ENCODE measurements at regions not wholly inside any gene's neighbourhood (a gene's known extent, or its start where the extent isn't known, plus 50 kb on each side); places are given as distances from the start of the nearest gene placed in this dataset.
"Not testable (repeated sequence)": the region's sequence is repeated elsewhere in the genome, so short reads cannot be mapped to it uniquely, and the experiment has no call there.

DNA sequence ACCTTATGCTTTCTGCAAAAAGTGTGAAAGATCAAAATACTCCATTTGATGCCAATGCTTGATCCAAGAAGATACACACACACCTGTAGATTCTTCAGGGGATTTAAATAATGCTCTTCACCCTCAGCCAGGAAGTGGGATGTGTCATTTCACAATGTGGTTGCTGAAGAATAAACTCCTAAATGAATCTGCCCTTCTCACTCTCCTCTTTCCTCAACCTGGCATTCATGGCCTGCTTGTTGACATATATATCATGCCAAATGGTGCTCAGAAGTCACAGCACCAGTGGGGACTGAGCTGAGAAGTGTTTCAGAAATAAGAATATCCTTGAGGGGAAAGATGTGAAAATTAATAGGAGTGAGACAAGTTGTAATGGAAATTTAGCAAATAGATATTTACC, 146.6 kb upstream of the ARHGEF26 start:
- DNase-seq (ENCODE audit: low spot score), result no peak

DNA sequence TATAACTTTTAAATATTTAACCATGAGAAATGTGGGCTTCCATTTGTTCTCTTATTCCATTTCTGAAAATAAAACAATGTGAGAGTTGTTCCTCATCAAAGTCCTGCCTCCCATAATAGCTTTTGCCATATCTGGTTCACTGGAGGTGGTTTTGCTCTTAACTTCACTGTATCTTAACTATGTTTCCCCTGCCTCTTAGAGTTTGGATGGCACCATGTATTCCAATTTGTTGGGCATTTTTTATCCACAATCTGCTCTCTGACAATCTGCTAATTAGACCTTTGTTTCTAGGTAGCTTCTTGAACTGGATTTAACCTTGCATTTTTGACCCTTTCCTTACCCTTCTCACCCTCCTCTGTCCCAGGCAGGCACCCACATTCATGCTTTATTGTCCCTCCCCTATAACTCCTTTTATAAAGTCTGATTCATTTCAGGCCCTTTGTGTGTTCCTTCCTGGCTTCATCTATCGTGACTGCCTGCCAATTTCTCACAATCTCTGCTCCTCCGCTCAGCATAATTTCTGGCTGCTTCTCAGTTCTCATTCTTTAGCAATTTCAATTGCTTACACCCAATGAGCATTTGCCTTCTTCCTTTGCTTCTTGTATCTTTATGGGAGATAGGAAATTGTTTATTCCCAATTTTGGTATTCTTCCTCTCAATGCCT, 144.2 kb upstream of the ARHGEF26 start:
- no peak for DNase-seq (ENCODE audit: low spot score)

GRCh38 chr3:153978006-153978405, 143.2 kb upstream of the ARHGEF26 start:
- no peak for DNase-seq (ENCODE audit: low spot score)

DNA sequence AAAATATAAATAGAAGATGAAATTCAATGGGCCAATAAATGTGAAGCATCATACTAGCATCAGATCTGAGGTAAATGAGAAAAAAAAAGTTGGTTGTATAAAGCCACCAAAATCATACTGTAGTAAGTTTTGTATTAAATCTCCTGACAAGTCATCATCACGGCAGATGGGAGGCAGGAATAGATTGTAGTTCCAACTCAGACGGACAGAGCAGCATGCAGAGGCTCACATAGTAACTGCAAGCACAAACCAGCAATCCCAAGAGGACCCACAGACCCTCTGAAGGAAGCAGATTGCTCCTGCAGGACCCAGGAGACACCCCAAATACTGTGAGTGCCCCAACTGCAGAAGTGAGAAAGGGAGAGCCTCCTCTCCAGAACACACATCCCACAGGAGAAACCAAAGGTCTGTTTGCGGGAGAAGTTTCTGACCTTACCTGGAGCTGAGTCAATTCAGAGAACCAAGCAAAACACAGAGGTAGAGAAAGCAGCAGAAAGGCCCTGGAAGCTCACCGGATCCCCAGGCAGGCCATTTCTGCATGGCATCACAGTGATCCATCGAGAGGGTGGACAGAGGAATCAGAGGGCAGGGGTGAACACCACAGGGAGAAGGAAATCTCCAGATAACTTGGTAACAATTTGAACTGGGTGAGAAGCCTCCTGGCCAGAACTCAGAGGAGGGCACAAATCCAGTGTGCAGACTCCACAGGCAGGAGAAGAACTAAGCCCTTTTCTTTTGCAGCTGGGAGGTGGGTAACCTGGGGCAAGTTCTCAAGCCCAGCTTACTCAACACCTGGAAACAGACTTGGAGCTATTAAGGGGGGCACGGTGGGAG, 141.6 kb upstream of the ARHGEF26 start:
- no peak for DNase-seq (ENCODE audit: low spot score)

DNA sequence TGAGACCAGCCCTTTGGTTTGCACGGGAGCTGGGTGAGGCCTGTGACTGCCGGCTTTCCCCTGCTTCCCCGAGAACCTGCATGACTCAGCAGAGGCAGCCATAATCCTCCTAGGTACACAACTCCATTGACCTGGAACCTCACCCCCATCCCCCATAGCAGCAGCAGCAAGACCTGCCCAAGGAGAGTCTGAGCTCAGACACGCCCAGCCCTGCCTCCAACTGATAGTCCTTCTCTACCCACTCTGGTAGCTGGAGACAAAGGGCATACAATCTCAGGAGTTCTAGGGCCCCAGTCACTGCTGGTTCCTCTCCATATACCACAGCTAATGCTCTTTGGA, 141.0 kb upstream of the ARHGEF26 start:
- no peak for DNase-seq (ENCODE audit: low spot score)

GRCh38 chr3:153997364-153997763, 123.8 kb upstream of the ARHGEF26 start:
- DNase-seq (ENCODE audit: low spot score), result not testable (repeated sequence)

GRCh38 chr3:154003649-154004048, 117.5 kb upstream of the ARHGEF26 start:
- no peak for DNase-seq (ENCODE audit: low spot score)

DNA sequence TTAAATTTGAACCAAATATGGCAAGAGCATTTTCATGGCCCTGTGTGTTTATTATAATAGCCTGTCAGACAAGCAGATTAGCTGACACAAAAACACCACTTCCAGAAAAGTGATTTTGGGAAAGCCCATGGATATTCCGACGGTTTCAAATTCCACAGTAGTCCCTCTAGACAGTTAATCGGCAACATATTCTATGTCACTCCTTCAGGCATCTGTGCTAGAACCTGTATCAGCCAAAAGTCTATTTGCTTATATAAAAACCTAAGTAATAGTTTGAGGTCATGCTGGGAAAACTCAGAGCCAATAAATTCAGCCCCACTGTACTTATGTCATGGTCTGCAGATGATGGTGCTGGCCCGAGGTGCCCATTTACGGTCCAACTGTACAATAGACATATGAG, 110.2 kb upstream of the ARHGEF26 start:
- DNase-seq (ENCODE audit: low spot score), result no peak

- DNase-seq (ENCODE audit: low spot score), result no peak
These were observed 107.5 kb upstream of the ARHGEF26 start for GRCh38 chr3:154013736-154014135.

- no peak for DNase-seq (ENCODE audit: low spot score)
These were observed 105.9 kb upstream of the ARHGEF26 start for GRCh38 chr3:154015307-154015706.

GRCh38 chr3:154018100-154018696, 103.0 kb upstream of the ARHGEF26 start:
- no peak for DNase-seq (ENCODE audit: low spot score)

GRCh38 chr3:154022606-154023005, 98.6 kb upstream of the ARHGEF26 start:
- DNase-seq (ENCODE audit: low spot score), result no peak

- DNase-seq (ENCODE audit: low spot score), result no peak
These were observed 98.0 kb upstream of the ARHGEF26 start for GRCh38 chr3:154023148-154023547.

DNA sequence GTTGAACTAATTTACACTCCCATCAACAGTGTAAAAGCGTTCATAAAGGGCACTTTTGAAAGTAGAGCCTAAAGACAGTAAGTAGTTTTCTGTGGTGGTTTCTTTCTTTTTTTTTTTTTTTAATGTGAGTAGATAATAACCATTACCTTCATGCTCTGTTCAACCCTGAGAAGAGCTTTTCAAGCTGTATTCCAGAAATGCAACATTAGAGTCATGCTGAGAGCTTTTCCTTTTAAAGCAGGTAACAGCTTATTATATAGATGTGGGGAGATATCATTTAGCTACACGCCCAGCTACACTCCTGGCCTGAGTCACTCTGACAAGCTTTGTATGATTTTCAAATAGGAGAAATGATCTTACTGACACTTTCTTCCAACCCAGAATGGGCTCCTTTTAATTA, 96.2 kb upstream of the ARHGEF26 start:
- no peak for DNase-seq (ENCODE audit: low spot score)

DNA sequence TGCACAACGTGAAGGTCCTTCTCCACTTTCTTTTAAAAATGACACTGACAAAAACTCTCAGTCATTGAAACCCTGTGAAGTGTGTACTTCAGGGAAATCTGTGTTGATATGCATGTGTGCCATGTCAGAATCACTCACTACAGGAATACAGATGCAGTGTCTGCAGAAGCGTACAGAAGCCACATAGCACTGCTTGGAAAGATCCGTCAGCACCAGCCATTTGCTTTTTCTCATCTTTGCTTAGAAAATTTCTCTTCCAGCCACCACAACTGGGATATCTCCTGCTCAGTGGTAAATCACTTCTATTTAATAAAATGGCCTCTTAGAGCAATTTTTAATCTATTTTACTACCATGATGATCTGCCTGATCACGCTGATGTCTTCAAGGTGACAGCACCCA, 91.3 kb upstream of the ARHGEF26 start:
- DNase-seq (ENCODE audit: low spot score), result no peak

GRCh38 chr3:154034797-154035330, 86.3 kb upstream of the ARHGEF26 start:
- DNase-seq (ENCODE audit: low spot score), result no peak

GRCh38 chr3:154040283-154040682, 80.9 kb upstream of the ARHGEF26 start:
- DNase-seq (ENCODE audit: low spot score), result no peak

DNA sequence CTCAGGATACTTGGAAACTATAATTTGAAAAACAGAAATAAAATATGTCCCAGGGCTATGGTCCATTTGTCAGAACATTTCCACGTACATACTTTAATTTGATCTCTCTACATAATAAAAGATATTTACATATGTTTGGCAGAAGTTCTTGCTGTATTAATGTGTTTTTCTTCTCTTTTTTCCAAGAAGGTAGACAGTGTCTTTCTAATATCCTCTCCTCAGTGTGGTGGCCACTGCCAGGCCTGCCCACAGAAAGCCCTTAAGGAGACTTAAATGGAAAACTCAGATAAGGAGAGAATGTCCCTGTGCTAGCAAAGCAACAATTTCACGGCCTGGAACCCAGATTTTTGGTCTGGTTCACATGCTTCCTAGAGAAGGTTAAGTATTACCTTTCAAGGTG, 76.5 kb upstream of the ARHGEF26 start:
- no peak for DNase-seq (ENCODE audit: low spot score)

GRCh38 chr3:154050216-154050615, 71.0 kb upstream of the ARHGEF26 start:
- DNase-seq (ENCODE audit: low spot score), result no peak

DNA sequence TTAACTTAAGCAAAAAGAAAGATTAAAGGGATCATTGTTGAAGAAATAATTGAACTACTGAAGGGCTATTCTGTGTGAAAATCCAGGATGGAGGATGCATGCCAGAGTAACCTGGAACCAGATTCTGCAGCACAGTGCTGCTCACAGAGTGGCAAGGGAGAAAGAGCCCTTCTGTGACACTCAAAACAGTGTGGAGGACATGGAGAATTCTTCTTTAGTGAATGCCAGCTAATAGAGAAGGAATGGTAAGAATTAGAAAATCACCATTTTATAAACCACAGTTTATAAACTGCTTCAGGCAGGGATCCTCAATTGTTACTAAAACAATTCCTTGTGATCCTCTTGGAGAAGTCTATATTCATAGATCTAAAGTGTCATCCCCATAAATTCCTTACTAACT, 70.4 kb upstream of the ARHGEF26 start:
- no peak for DNase-seq (ENCODE audit: low spot score)

DNA sequence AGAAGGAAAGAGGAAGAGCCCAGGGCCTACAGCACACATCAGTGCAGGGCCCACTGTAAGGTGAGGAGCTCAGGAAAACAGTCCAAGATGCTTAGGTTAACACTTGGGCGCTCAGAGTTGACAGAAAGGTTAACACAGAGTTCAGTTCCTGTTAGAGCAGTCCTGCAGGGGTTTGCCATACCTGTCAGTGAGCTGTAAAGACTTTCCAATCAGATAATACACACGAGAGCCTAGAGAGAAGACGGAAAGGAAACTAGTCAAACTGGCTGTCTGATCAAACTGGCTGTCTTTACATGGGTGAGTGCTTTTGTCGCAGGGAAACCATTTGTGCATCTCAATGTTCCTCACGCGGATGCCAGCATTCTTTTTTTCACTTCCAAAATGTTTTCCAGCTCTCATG, 61.4 kb upstream of the ARHGEF26 start:
- DNase-seq (ENCODE audit: low spot score), result no peak

DNA sequence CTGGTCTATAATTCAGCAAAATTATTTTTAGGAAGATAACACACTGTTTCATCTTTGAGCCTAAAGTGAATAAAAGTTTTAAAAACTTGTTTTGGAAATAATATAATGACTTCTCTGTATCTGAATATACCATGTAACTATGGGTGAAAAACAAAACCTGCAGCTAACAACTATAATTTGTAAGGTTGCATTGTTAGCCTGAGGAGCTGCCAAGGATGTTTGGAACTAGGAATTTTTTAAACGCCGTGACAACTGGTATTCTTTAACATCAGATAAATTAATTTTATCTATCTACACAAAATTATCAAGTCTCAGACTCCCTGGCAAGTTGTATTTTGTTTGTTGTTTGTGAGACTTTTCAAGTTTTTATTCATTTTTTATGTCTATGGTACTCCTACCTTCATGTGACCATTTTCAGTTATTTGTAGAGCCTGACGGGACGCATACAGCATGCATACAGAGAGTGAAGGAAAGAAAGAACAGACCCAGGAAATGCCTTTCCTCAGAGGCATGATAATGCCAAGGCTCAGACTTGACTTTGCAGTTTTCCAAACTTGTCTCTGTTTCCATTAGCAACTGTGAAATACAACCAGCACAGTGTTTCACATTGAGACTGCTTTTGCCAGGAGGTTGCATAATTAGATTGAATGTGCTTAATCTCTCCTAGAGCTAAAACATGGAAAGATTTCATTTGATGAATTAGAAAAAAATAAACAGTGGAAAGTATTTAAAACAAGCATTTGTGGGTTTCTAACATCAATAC, 60.8 kb upstream of the ARHGEF26 start:
- DNase-seq (ENCODE audit: low spot score), result no peak
